Stimulated activated CD4-positive, alpha-beta T cell treated with anti-CD3 and anti-CD28 coated beads, Interleukin-2, amount 100 ng/mL, for 48 hours (primary cell): ENCODE measurements at regions not wholly inside any gene's neighbourhood (a gene's known extent, or its start where the extent isn't known, plus 50 kb on each side); places are given as distances from the start of the nearest gene placed in this dataset.

ENCODE experiments used
- DNase-seq, 2 donors: peaks; one replicate each; pipeline ENCODE4 v3.0.0-alpha.2; 2020

- no peak for DNase-seq
Observed at GRCh38 chr7:98040626-98041360, 50.8 kb upstream of the OCM2 start.

GRCh38 chr7:98046816-98047215 is 56.8 kb upstream of the OCM2 start:
- DNase-seq: no peak

GRCh38 chr7:98049034-98049433 is 57.6 kb upstream of the LMTK2 start:
- no peak for DNase-seq

- peak; percentile 54 to 65 for DNase-seq
Observed at GRCh38 chr7:98051118-98051744, 55.4 kb upstream of the LMTK2 start.

- no peak for DNase-seq
Observed at GRCh38 chr7:98054585-98054984, 52.1 kb upstream of the LMTK2 start.

GRCh38 chr7:98056580-98056979 is 50.1 kb upstream of the LMTK2 start:
- no peak for DNase-seq
